ENCODE measurements at regions not wholly inside any gene's neighbourhood (a gene's known extent, or its start where the extent isn't known, plus 50 kb on each side); places are given as distances from the start of the nearest gene placed in this dataset.

- DNase-seq: no peak
Measured at GRCh38 chr15:94001255-94001801, 230.0 kb upstream of the MCTP2 start.

- no peak for DNase-seq
Measured at GRCh38 chr15:94000606-94001005, 230.8 kb upstream of the MCTP2 start.

- DNase-seq: no peak
Measured at GRCh38 chr15:93997071-93997658, 234.2 kb upstream of the MCTP2 start.

GRCh38 chr15:93989440-93989998 lies 241.8 kb upstream of the MCTP2 start:
- no peak for DNase-seq

GRCh38 chr15:93987068-93987467 lies 244.3 kb upstream of the MCTP2 start:
- no peak for DNase-seq

- no peak for DNase-seq
Measured at GRCh38 chr15:93986400-93986984, 244.9 kb upstream of the MCTP2 start.

GRCh38 chr15:93985925-93986324 lies 245.4 kb upstream of the MCTP2 start:
- no peak for DNase-seq

- no peak for DNase-seq
Measured at GRCh38 chr15:93985176-93985575, 246.2 kb upstream of the MCTP2 start.

GRCh38 chr15:93983526-93983925 lies 247.8 kb upstream of the MCTP2 start:
- DNase-seq: no peak

GRCh38 chr15:93982226-93982727 lies 249.1 kb upstream of the MCTP2 start:
- DNase-seq: no peak

- DNase-seq: no peak
Measured at GRCh38 chr15:93981706-93982105, 249.7 kb upstream of the MCTP2 start.

GRCh38 chr15:93980261-93980911 lies 251.0 kb upstream of the MCTP2 start:
- DNase-seq: no peak

GRCh38 chr15:93974804-93975481 lies 256.4 kb upstream of the MCTP2 start:
- no peak for DNase-seq

- no peak for DNase-seq
Measured at GRCh38 chr15:93973287-93973686, 258.1 kb upstream of the MCTP2 start.

- no peak for DNase-seq
Measured at GRCh38 chr15:93968773-93969172, 262.6 kb upstream of the MCTP2 start.

- DNase-seq: no peak
Measured at GRCh38 chr15:93965304-93965908, 266.0 kb upstream of the MCTP2 start.

- peak; percentile 19 for DNase-seq
Measured at GRCh38 chr15:93954985-93955571, 276.3 kb upstream of the MCTP2 start.

- peak; percentile 74 for DNase-seq
Measured at GRCh38 chr15:93948726-93949125, 282.6 kb upstream of the MCTP2 start.

- no peak for DNase-seq
Measured at GRCh38 chr15:93943586-93943985, 287.8 kb upstream of the MCTP2 start.

GRCh38 chr15:93942269-93942694 lies 289.1 kb upstream of the MCTP2 start:
- peak; percentile 23 for DNase-seq

GRCh38 chr15:93941697-93942096 lies 289.7 kb upstream of the MCTP2 start:
- no peak for DNase-seq

- no peak for DNase-seq
Measured at GRCh38 chr15:93940226-93940625, 291.1 kb upstream of the MCTP2 start.
